Inflammatory macrophage (primary cell): ENCODE measurements at regions not wholly inside any gene's neighbourhood (a gene's known extent, or its start where the extent isn't known, plus 50 kb on each side); places are given as distances from the start of the nearest gene placed in this dataset.

Experiments
- DNase-seq, 2 donors: peaks; one replicate each; pipeline ENCODE4 v3.0.0-alpha.2; 2020 to 2022

GRCh38 chr7:88495881-88496725, 189.4 kb upstream of the STEAP4 start:
- no peak for DNase-seq

- no peak for DNase-seq
These were observed 185.5 kb upstream of the STEAP4 start for GRCh38 chr7:88492153-88492552.

- no peak for DNase-seq
These were observed 184.2 kb upstream of the STEAP4 start for GRCh38 chr7:88490874-88491273.

- no peak for DNase-seq
These were observed 183.5 kb upstream of the STEAP4 start for GRCh38 chr7:88490161-88490560.

- DNase-seq, result no peak
These were observed 179.1 kb upstream of the STEAP4 start for GRCh38 chr7:88485821-88486220.

- DNase-seq, result no peak
These were observed 177.9 kb upstream of the STEAP4 start for GRCh38 chr7:88484551-88484950.

- no peak for DNase-seq
These were observed 174.2 kb upstream of the STEAP4 start for GRCh38 chr7:88480896-88481295.

- DNase-seq, result no peak
These were observed 173.6 kb upstream of the STEAP4 start for GRCh38 chr7:88480271-88480670.

GRCh38 chr7:88477976-88478375, 171.3 kb upstream of the STEAP4 start:
- DNase-seq, result no peak

- no peak for DNase-seq
These were observed 158.9 kb upstream of the STEAP4 start for GRCh38 chr7:88465600-88465999.

- no peak for DNase-seq
These were observed 156.1 kb upstream of the STEAP4 start for GRCh38 chr7:88462799-88463198.

- peak; percentile 15 to 29 for DNase-seq
These were observed 154.0 kb upstream of the STEAP4 start for GRCh38 chr7:88460650-88461049.

GRCh38 chr7:88458946-88459345, 152.3 kb upstream of the STEAP4 start:
- peak; percentile 46 to 63 for DNase-seq

GRCh38 chr7:88458279-88458678, 151.6 kb upstream of the STEAP4 start:
- DNase-seq, result peak in 1 of 2 donors; percentile 15

- peak; percentile 54 to 55 for DNase-seq
These were observed 150.6 kb upstream of the STEAP4 start for GRCh38 chr7:88457320-88457719.

- no peak for DNase-seq
These were observed 149.8 kb upstream of the STEAP4 start for GRCh38 chr7:88456490-88456889.

GRCh38 chr7:88455696-88456095, 149.0 kb upstream of the STEAP4 start:
- no peak for DNase-seq

- DNase-seq, result no peak
These were observed 146.0 kb upstream of the STEAP4 start for GRCh38 chr7:88452646-88453045.

GRCh38 chr7:88450874-88451273, 144.2 kb upstream of the STEAP4 start:
- no peak for DNase-seq

GRCh38 chr7:88449410-88449809, 142.7 kb upstream of the STEAP4 start:
- DNase-seq, result no peak

GRCh38 chr7:88442413-88442812, 135.7 kb upstream of the STEAP4 start:
- no peak for DNase-seq

GRCh38 chr7:88437132-88437531, 130.4 kb upstream of the STEAP4 start:
- no peak for DNase-seq

- no peak for DNase-seq
These were observed 125.6 kb upstream of the STEAP4 start for GRCh38 chr7:88432301-88432700.

GRCh38 chr7:88431882-88432281, 125.2 kb upstream of the STEAP4 start:
- no peak for DNase-seq

- DNase-seq, result no peak
These were observed 122.7 kb upstream of the STEAP4 start for GRCh38 chr7:88429382-88429781.
